MCF 10A (cell line): ENCODE measurements at regions not wholly inside any gene's neighbourhood (a gene's known extent, or its start where the extent isn't known, plus 50 kb on each side); places are given as distances from the start of the nearest gene placed in this dataset.

Experiments
- BruUV-seq: library from RNA; stranded (reverse); fragments of 400-500 nt; replicated peaks from 2 replicates; lab custom pipeline; 2021; lab: Mats Ljungman, UMichigan
- CTCF ChIA-PET: fragments of 300-600 bp; sonication (Branson Sonifier 250); formaldehyde crosslinking; extraction: SDS; loops from one replicate; lab custom pipeline; 2021; ENCODE audit warnings: antibody characterized with exemption, inconsistent platforms; lab: Yijun Ruan, JAX
- POLR2A ChIA-PET: fragments of 300-600, 350-650 bp; sonication (Branson Sonifier 250); formaldehyde crosslinking; extraction: SDS; loops from one replicate; lab custom pipeline; 2020; ENCODE audit warnings: antibody characterized with exemption, inconsistent platforms; lab: Yijun Ruan, JAX
- DNase-seq: peaks from one replicate; pipeline ENCODE4 v3.0.0-alpha.2; 2018; ENCODE audit not compliant: unreplicated experiment
- H3K27ac Mint-ChIP-seq: one replicate; pipeline ENCODE4 v1.8.0; 2022; ENCODE audit warnings: mild to moderate bottlenecking, low read depth, mixed read lengths; ENCODE audit not compliant: unreplicated experiment
- H3K27me3 Mint-ChIP-seq: one replicate; pipeline ENCODE4 v1.8.0; 2022; ENCODE audit warnings: mixed read lengths; ENCODE audit not compliant: insufficient read depth, unreplicated experiment
- H3K36me3 Mint-ChIP-seq: one replicate; pipeline ENCODE4 v1.8.0; 2022; ENCODE audit warnings: mild to moderate bottlenecking, moderate library complexity, mixed read lengths; ENCODE audit not compliant: insufficient read depth, unreplicated experiment
- H3K4me1 Mint-ChIP-seq: one replicate; pipeline ENCODE4 v1.8.0; 2022; ENCODE audit warnings: mixed read lengths; ENCODE audit not compliant: insufficient read depth, unreplicated experiment
- H3K4me3 Mint-ChIP-seq: one replicate; pipeline ENCODE4 v1.8.0; 2022; ENCODE audit warnings: mild to moderate bottlenecking, moderate library complexity, mixed read lengths; ENCODE audit not compliant: unreplicated experiment
- H3K9me3 Mint-ChIP-seq: one replicate; pipeline ENCODE4 v1.8.0; 2022; ENCODE audit warnings: mixed read lengths; ENCODE audit not compliant: unreplicated experiment
- CTCF ChIP-seq: fragments of 200-600 bp; IDR thresholded peaks from one replicate; pipeline ENCODE4 v1.8.0; 2022; ENCODE audit warnings: antibody characterized with exemption, mild to moderate bottlenecking; ENCODE audit not compliant: unreplicated experiment
- intact Hi-C: fragments of 100-400 bp; cut with micrococcal nuclease; formaldehyde crosslinking; loops from 2 replicates; pipeline ENCODE4 v1.14.1; 2022

- H3K27ac Mint-ChIP-seq: no peak overlapping the region
- no peak for DNase-seq
- POLR2A ChIA-PET: interaction anchor here (0.6 kb wide), 1 partner anchor 17 kb away, joined by 3 read pairs; no protein-coding TSS in a partner anchor
- no peak overlapping the region for H3K4me3 Mint-ChIP-seq
- CTCF ChIA-PET: interaction anchor here (0.8 kb wide), 1 partner anchor 526 kb away, joined by 3 read pairs; no protein-coding TSS in a partner anchor
- no peaks in the 10 kb centered on the region for H3K27me3 Mint-ChIP-seq
- BruUV-seq: no TSS peak
- H3K4me1 Mint-ChIP-seq: no peaks in the 10 kb centered on the region
- no peak for TF ChIP-seq CTCF
- no peaks in the 10 kb centered on the region for H3K36me3 Mint-ChIP-seq
- intact Hi-C loops: no loop called here
- H3K9me3 Mint-ChIP-seq: peaks cover 7% of the 10 kb centered on the region
Measured at GRCh38 chr2:114025030-114025429, 135.1 kb downstream of the ACTR3 start.

- POLR2A ChIA-PET: no interaction called here
Measured at GRCh38 chr2:114027437-114027836, 137.5 kb downstream of the ACTR3 start.

GRCh38 chr2:114031605-114032505 lies 142.0 kb downstream of the ACTR3 start:
- CTCF ChIA-PET: no interaction called here
- H3K36me3 Mint-ChIP-seq: no peaks in the 10 kb centered on the region

More at GRCh38 chr2:114027437-114027836, 137.5 kb downstream of the ACTR3 start:
- H3K36me3 Mint-ChIP-seq: no peaks in the 10 kb centered on the region
- TF ChIP-seq CTCF: no peak
- no peak overlapping the region for H3K27ac Mint-ChIP-seq
- intact Hi-C loops: no loop called here
- BruUV-seq: no TSS peak
- no peaks in the 10 kb centered on the region for H3K9me3 Mint-ChIP-seq
- H3K4me1 Mint-ChIP-seq: no peaks in the 10 kb centered on the region
- no peak overlapping the region for H3K4me3 Mint-ChIP-seq
- CTCF ChIA-PET: no interaction called here
- H3K27me3 Mint-ChIP-seq: no peaks in the 10 kb centered on the region
- no peak for DNase-seq

More at GRCh38 chr2:114031605-114032505, 142.0 kb downstream of the ACTR3 start:
- no peak overlapping the region for H3K4me3 Mint-ChIP-seq
- BruUV-seq: no TSS peak
- no peak for TF ChIP-seq CTCF
- intact Hi-C loops: no loop called here
- no peaks in the 10 kb centered on the region for H3K4me1 Mint-ChIP-seq
- H3K9me3 Mint-ChIP-seq: no peaks in the 10 kb centered on the region
- no peak for DNase-seq
- POLR2A ChIA-PET: no interaction called here
- no peak overlapping the region for H3K27ac Mint-ChIP-seq
- no peaks in the 10 kb centered on the region for H3K27me3 Mint-ChIP-seq
